ENCODE measurements at regions not wholly inside any gene's neighbourhood (a gene's known extent, or its start where the extent isn't known, plus 50 kb on each side); places are given as distances from the start of the nearest gene placed in this dataset.

GRCh38 chr4:45701621-45702020 lies 422.2 kb downstream of the GABRG1 start:
- no peak for TF ChIP-seq ZFX (IDR thresholded peaks at IDR 0.05)
- TF ChIP-seq CTCF (conservative IDR thresholded peaks at IDR 0.05), result no peak
- no peak overlapping the region for H3K27ac ChIP-seq

GRCh38 chr4:45693746-45694145 lies 430.1 kb downstream of the GABRG1 start:
- H3K27ac ChIP-seq, result no peak overlapping the region
- no peak for TF ChIP-seq ZFX (IDR thresholded peaks at IDR 0.05)
- TF ChIP-seq CTCF (conservative IDR thresholded peaks at IDR 0.05), result no peak

GRCh38 chr4:45692131-45692735 lies 431.6 kb downstream of the GABRG1 start:
- H3K27ac ChIP-seq, result no peak overlapping the region
- TF ChIP-seq ZFX (IDR thresholded peaks at IDR 0.05) (no peak), CTCF (conservative IDR thresholded peaks at IDR 0.05) (no peak)

- TF ChIP-seq CTCF (conservative IDR thresholded peaks at IDR 0.05), result no peak
- TF ChIP-seq ZFX (IDR thresholded peaks at IDR 0.05), result no peak
- H3K27ac ChIP-seq, result no peak overlapping the region
Observed at GRCh38 chr4:45688341-45688740, 435.5 kb downstream of the GABRG1 start.

- no peak for TF ChIP-seq CTCF (conservative IDR thresholded peaks at IDR 0.05)
- H3K27ac ChIP-seq, result no peak overlapping the region
Observed at GRCh38 chr4:45679411-45679810, 444.4 kb downstream of the GABRG1 start.

- H3K27ac ChIP-seq, result no peak overlapping the region
Observed at GRCh38 chr4:45668128-45668527, 455.7 kb downstream of the GABRG1 start.

GRCh38 chr4:45663628-45664081 lies 460.2 kb downstream of the GABRG1 start:
- TF ChIP-seq CTCF (conservative IDR thresholded peaks at IDR 0.05), result no peak
- TF ChIP-seq ZFX (IDR thresholded peaks at IDR 0.05), result no peak
- no peak overlapping the region for H3K27ac ChIP-seq

More at GRCh38 chr4:45668128-45668527, 455.7 kb downstream of the GABRG1 start:
- TF ChIP-seq ZFX (IDR thresholded peaks at IDR 0.05) (no peak), CTCF (conservative IDR thresholded peaks at IDR 0.05) (no peak)
